Left ventricle myocardium inferior (tissue), 1 donor: ENCODE measurements at regions not wholly inside any gene's neighbourhood (a gene's known extent, or its start where the extent isn't known, plus 50 kb on each side); places are given as distances from the start of the nearest gene placed in this dataset.

Source experiments
- DNase-seq: peaks from one replicate; pipeline ENCODE4 v3.0.0-alpha.2; 2020
- H3K27ac ChIP-seq: fragments of 200-600 bp; replicated peaks from 2 replicates; pipeline ENCODE4 v1.8.0; 2021
- H3K27me3 ChIP-seq: fragments of 200-600 bp; 2 replicates; pipeline ENCODE4 v1.8.0; 2021; ENCODE audit warnings: low read depth
- H3K36me3 ChIP-seq: fragments of 200-600 bp; 2 replicates; pipeline ENCODE4 v1.8.0; 2021
- H3K4me1 ChIP-seq: fragments of 200-600 bp; 2 replicates; pipeline ENCODE4 v1.8.0; 2021
- H3K4me3 ChIP-seq: fragments of 200-600 bp; 2 replicates; pipeline ENCODE4 v1.8.0; 2021; ENCODE audit warnings: mild to moderate bottlenecking, moderate library complexity
- H3K9me3 ChIP-seq: fragments of 200-600 bp; replicated peaks from 2 replicates; pipeline ENCODE4 v1.8.0; 2021
- CTCF ChIP-seq: fragments of 200-600 bp; IDR thresholded peaks from 2 replicates; pipeline ENCODE4 v1.8.0; 2021; ENCODE audit warnings: antibody characterized with exemption, mild to moderate bottlenecking, borderline replicate concordance
- intact Hi-C: fragments of 100-400 bp; cut with micrococcal nuclease; formaldehyde crosslinking; loops from one replicate; pipeline ENCODE4 v1.11.0; 2022
- donor health status: DM: no; HTN: yes; CAD: no; lungs with severe emphysema.

- no peaks in the 10 kb centered on the region for H3K27me3 ChIP-seq
- intact Hi-C loops = no loop called here
- H3K36me3 ChIP-seq = no peaks in the 10 kb centered on the region
- no peak for DNase-seq
- TF ChIP-seq CTCF = no peak
- H3K27ac ChIP-seq = no peak overlapping the region
- peaks cover 11% of the 10 kb centered on the region for H3K9me3 ChIP-seq
- H3K4me1 ChIP-seq = no peaks in the 10 kb centered on the region
- H3K4me3 ChIP-seq = no peak overlapping the region
These were observed 199.4 kb upstream of the CDKN3 start for GRCh38 chr14:54197369-54197768.

GRCh38 chr14:54200726-54201125 lies 196.1 kb upstream of the CDKN3 start:
- Histone ChIP-seq H3K27ac (no peak overlapping the region), H3K4me3 (no peak overlapping the region), H3K27me3 (no peaks in the 10 kb centered on the region), H3K4me1 (no peaks in the 10 kb centered on the region), H3K9me3 (peaks cover 11% of the 10 kb centered on the region), H3K36me3 (no peaks in the 10 kb centered on the region)
- intact Hi-C loops = no loop called here
- no peak for TF ChIP-seq CTCF
- no peak for DNase-seq

- H3K4me3 ChIP-seq = no peak overlapping the region
- H3K36me3 ChIP-seq = no peaks in the 10 kb centered on the region
- intact Hi-C loops = no loop called here
- peaks cover 11% of the 10 kb centered on the region for H3K9me3 ChIP-seq
- H3K27ac ChIP-seq = no peak overlapping the region
- TF ChIP-seq CTCF = no peak
- no peak for DNase-seq
- no peaks in the 10 kb centered on the region for H3K4me1 ChIP-seq
- H3K27me3 ChIP-seq = no peaks in the 10 kb centered on the region
These were observed 194.5 kb upstream of the CDKN3 start for GRCh38 chr14:54202288-54202687.

- Histone ChIP-seq H3K27me3 (peaks cover 6% of the 10 kb centered on the region), H3K27ac (no peak overlapping the region), H3K4me1 (no peaks in the 10 kb centered on the region), H3K9me3 (no peaks in the 10 kb centered on the region), H3K4me3 (no peak overlapping the region), H3K36me3 (no peaks in the 10 kb centered on the region)
- no peak for DNase-seq
- intact Hi-C loops = no loop called here
- TF ChIP-seq CTCF = no peak
These were observed 190.3 kb upstream of the CDKN3 start for GRCh38 chr14:54206516-54206915.

GRCh38 chr14:54207075-54207474 lies 189.7 kb upstream of the CDKN3 start:
- peaks cover 6% of the 10 kb centered on the region for H3K27me3 ChIP-seq
- no peak for TF ChIP-seq CTCF
- H3K27ac ChIP-seq = no peak overlapping the region
- no peaks in the 10 kb centered on the region for H3K9me3 ChIP-seq
- DNase-seq = no peak
- no peaks in the 10 kb centered on the region for H3K4me1 ChIP-seq
- intact Hi-C loops = no loop called here
- no peaks in the 10 kb centered on the region for H3K36me3 ChIP-seq
- no peak overlapping the region for H3K4me3 ChIP-seq
